K562 (cell line): ENCODE measurements at regions not wholly inside any gene's neighbourhood (a gene's known extent, or its start where the extent isn't known, plus 50 kb on each side); places are given as distances from the start of the nearest gene placed in this dataset.

Source experiments
- ATAC-seq: fragments of 200-7000 bp; cut with Tn5 transposase; 3 replicates; pipeline ENCODE4 v1.9.1; 2020; ENCODE audit warnings: moderate library complexity
- BruUV-seq: library from RNA; stranded (reverse); fragments of 400-500 nt; replicated peaks from 2 replicates; lab custom pipeline; 2021; lab: Mats Ljungman, UMichigan
- CTCF ChIA-PET: fragments of 300-600 bp; formaldehyde crosslinking; extraction: SDS; loops from one replicate; lab custom pipeline; 2021; ENCODE audit warnings: low intra/inter-chr PET ratio; lab: Yijun Ruan, JAX
- POLR2A ChIA-PET: fragments of 300-600, 350-650 bp; sonication (Branson Sonifier 250); formaldehyde crosslinking; extraction: SDS; loops from one replicate; lab custom pipeline; 2021; ENCODE audit warnings: antibody characterized with exemption, inconsistent platforms; lab: Yijun Ruan, JAX
- DNase-seq, 4 experiments: peaks; one replicate each; pipeline versions ENCODE4 v3.0.0 to v3.0.0-alpha.2; 2011 to 2018; ENCODE audit warnings: low spot score in 3 of 4, mixed read lengths in 3 of 4; ENCODE audit errors: extremely low read depth in 1 of 4
- FAIRE-seq: peaks from 2 replicates; lab custom pipeline; 2011; peaks lifted over from hg19 to GRCh38; lab: Jason Lieb, UNC
- H2AFZ ChIP-seq: 2 replicates; pipeline ENCODE4 v1.6.0; 2011; ENCODE audit warnings: low read depth, low read length, control low read depth, inconsistent platforms
- H3K27ac ChIP-seq: fragments of 200-600 bp; 3 replicates; pipeline ENCODE4 v1.8.0; 2011; ENCODE audit warnings: low read depth, mild to moderate bottlenecking, control low read depth, inconsistent platforms, low read length, moderate library complexity, mixed read lengths; ENCODE audit errors: extremely low read depth
- H3K27me3 ChIP-seq, 2 experiments: fragments of 300-600 bp in 1 of 2; 2 replicates in 1 of 2; 3 replicates in 1 of 2; pipeline versions ENCODE4 v1.6.0 to v1.8.0; 2011; ENCODE audit warnings: inconsistent platforms in 2 of 2, low read length in 2 of 2, mild to moderate bottlenecking in 1 of 2, mixed read lengths in 1 of 2, moderate library complexity in 1 of 2; ENCODE audit not compliant: control insufficient read depth in 2 of 2, insufficient read depth in 2 of 2
- H3K36me3 ChIP-seq: fragments of 300-600 bp; 3 replicates; pipeline ENCODE4 v1.8.0; 2011; ENCODE audit warnings: mild to moderate bottlenecking, low read length, inconsistent platforms; ENCODE audit not compliant: control insufficient read depth, insufficient read depth
- H3K4me1 ChIP-seq, 2 experiments: fragments of 200-600 bp in 1 of 2; replicated peaks in 1 of 2; 2 replicates in 1 of 2; 3 replicates in 1 of 2; pipeline versions ENCODE4 v1.5.1 to v1.8.0; 2011; ENCODE audit warnings: inconsistent platforms in 2 of 2, low read length in 2 of 2, mild to moderate bottlenecking in 1 of 2, mixed read lengths in 1 of 2, moderate library complexity in 1 of 2; ENCODE audit not compliant: control insufficient read depth in 2 of 2, insufficient read depth in 2 of 2
- H3K4me2 ChIP-seq: 2 replicates; pipeline ENCODE4 v1.6.1; 2011; ENCODE audit warnings: low read length, control low read depth, inconsistent platforms, mixed read lengths; ENCODE audit not compliant: insufficient read depth
- H3K4me3 ChIP-seq: fragments of 200-600 bp; sonication (generic), shearing (Covaris generic); 2 replicates; pipeline ENCODE4 v1.5.1; 2016; ENCODE audit warnings: control low read depth, inconsistent platforms
- H3K79me2 ChIP-seq: fragments of 200-600 bp; 3 replicates; pipeline ENCODE4 v1.8.0; 2011; ENCODE audit warnings: low read length, inconsistent platforms; ENCODE audit not compliant: control insufficient read depth, insufficient read depth
- H3K9ac ChIP-seq, 2 experiments: 2 replicates each; pipeline versions ENCODE4 v1.6.0 to v1.6.1; 2011; ENCODE audit warnings: low read depth in 2 of 2, low read length in 2 of 2, control low read depth in 1 of 2, inconsistent platforms in 1 of 2, mild to moderate bottlenecking in 1 of 2, mixed read lengths in 1 of 2; ENCODE audit not compliant: insufficient read depth in 1 of 2
- H3K9me1 ChIP-seq: one replicate; pipeline ENCODE4 v1.6.0; 2011; ENCODE audit warnings: inconsistent platforms, mild to moderate bottlenecking, low read length, moderate library complexity; ENCODE audit not compliant: control insufficient read depth, insufficient read depth
- H3K9me3 ChIP-seq: replicated peaks from 2 replicates; pipeline ENCODE4 v1.5.1; 2011; ENCODE audit warnings: low read depth, low read length, inconsistent platforms; ENCODE audit not compliant: control insufficient read depth, insufficient read depth
- H4K20me1 ChIP-seq: replicated peaks from 2 replicates; pipeline ENCODE4 v1.6.1; 2011; ENCODE audit warnings: low read length, inconsistent platforms, mixed read lengths; ENCODE audit not compliant: control insufficient read depth, insufficient read depth
- CBX8 ChIP-seq: fragments of 200-600 bp; sonication (generic); IDR thresholded peaks from 2 replicates; pipeline ENCODE4 v1.6.1; 2012; ENCODE audit warnings: borderline replicate concordance, mixed run types, low read depth, mild to moderate bottlenecking, moderate library complexity, mixed read lengths, low read length, control low read depth, inconsistent platforms; ENCODE audit not compliant: poor library complexity, severe bottlenecking; ENCODE audit errors: extremely low read depth
- CEBPB ChIP-seq: fragments of 450-650 bp; IDR thresholded peaks from 2 replicates; pipeline ENCODE4 v1.6.1; 2016; ENCODE audit warnings: missing genetic modification characterization, missing compliant biosample characterization
- CEBPG ChIP-seq, 3 experiments: fragments of 200-800 bp in 1 of 3; sonication (Bioruptor generic) in 1 of 3; sonication (generic) in 1 of 3; formaldehyde crosslinking in 1 of 3; IDR thresholded peaks in 2 of 3; conservative IDR thresholded peaks in 1 of 3; 2 replicates each; pipeline versions ENCODE4 v1.6.1 to v1.8.0; 2016 to 2022; ENCODE audit warnings: missing compliant biosample characterization in 2 of 3, missing genetic modification characterization in 2 of 3, mild to moderate bottlenecking in 1 of 3, missing genetic modification reagents in 1 of 3
- CREB1 ChIP-seq, 2 experiments: sonication (generic) in 1 of 2; formaldehyde crosslinking in 1 of 2; IDR thresholded peaks; 2 replicates each; pipeline versions ENCODE4 v1.6.1 to v1.8.0; 2012 to 2022; ENCODE audit warnings: inconsistent platforms in 1 of 2, mild to moderate bottlenecking in 1 of 2, missing genetic modification reagents in 1 of 2, moderate library complexity in 1 of 2
- KAT2B ChIP-seq: IDR thresholded peaks from one replicate; pipeline ENCODE4 v1.6.1; 2012; ENCODE audit warnings: low read depth, mild to moderate bottlenecking, control low read depth, inconsistent platforms, low read length, moderate library complexity
- MEIS2 ChIP-seq: fragments of 450-650 bp; IDR thresholded peaks from 2 replicates; pipeline ENCODE4 v1.6.1; 2014; ENCODE audit warnings: mild to moderate bottlenecking; ENCODE audit not compliant: partially characterized antibody
- MTF1 ChIP-seq: fragments of 250-450 bp; sonication (Bioruptor Pico); IDR thresholded peaks from 2 replicates; pipeline ENCODE4 v1.9.0; 2021; ENCODE audit warnings: moderate library complexity, mild to moderate bottlenecking, inconsistent platforms, borderline replicate concordance
- STAG1 ChIP-seq: sonication (generic); formaldehyde crosslinking; IDR thresholded peaks from 2 replicates; pipeline ENCODE4 v1.5.0; 2020; ENCODE audit warnings: missing genetic modification reagents, borderline replicate concordance
- TAF15 ChIP-seq: fragments of 200-400 bp; formaldehyde crosslinking; IDR thresholded peaks from 2 replicates; pipeline ENCODE4 v1.6.1; 2017; ENCODE audit warnings: mild to moderate bottlenecking, low read depth, low read length, moderate library complexity
- ZNF165 ChIP-seq: fragments of 250-450 bp; sonication (Bioruptor Pico); IDR thresholded peaks from 2 replicates; pipeline ENCODE4 v1.4.0; 2020; ENCODE audit warnings: borderline replicate concordance
- ZNF830 ChIP-seq: fragments of 250-450 bp; sonication (Bioruptor Pico); IDR thresholded peaks from 2 replicates; pipeline ENCODE4 v1.5.0; 2021; ENCODE audit warnings: mild to moderate bottlenecking
- WGBS: fragments of 100-300 bp; shearing (Covaris generic); methylation state at CpG from one replicate; pipeline ENCODE4 v1.1.6; 2016; ENCODE audit warnings: low coverage, mixed read lengths; ENCODE audit not compliant: insufficient coverage; ENCODE audit errors: missing lambda C conversion rate; 5-methylcytosine and 5-hydroxymethylcytosine counted together
- in situ Hi-C: fragments of 300-500 bp; cut with MboI; formaldehyde crosslinking; loops from 4 replicates; pipeline ENCODE4 v1.15.0; 2018; ENCODE audit warnings: inconsistent platforms, mixed read lengths
- intact Hi-C: fragments of 100-400 bp; cut with micrococcal nuclease; formaldehyde crosslinking; loops from 2 replicates; pipeline ENCODE4 v1.14.2; 2022
- TF ChIP-seq, protein P1 (sequence below): fragments of 250-450 bp; sonication (Bioruptor Pico); IDR thresholded peaks from 2 replicates; pipeline ENCODE4 v1.4.0; 2020; ENCODE audit warnings: mild to moderate bottlenecking, moderate library complexity, borderline replicate concordance

DNA sequence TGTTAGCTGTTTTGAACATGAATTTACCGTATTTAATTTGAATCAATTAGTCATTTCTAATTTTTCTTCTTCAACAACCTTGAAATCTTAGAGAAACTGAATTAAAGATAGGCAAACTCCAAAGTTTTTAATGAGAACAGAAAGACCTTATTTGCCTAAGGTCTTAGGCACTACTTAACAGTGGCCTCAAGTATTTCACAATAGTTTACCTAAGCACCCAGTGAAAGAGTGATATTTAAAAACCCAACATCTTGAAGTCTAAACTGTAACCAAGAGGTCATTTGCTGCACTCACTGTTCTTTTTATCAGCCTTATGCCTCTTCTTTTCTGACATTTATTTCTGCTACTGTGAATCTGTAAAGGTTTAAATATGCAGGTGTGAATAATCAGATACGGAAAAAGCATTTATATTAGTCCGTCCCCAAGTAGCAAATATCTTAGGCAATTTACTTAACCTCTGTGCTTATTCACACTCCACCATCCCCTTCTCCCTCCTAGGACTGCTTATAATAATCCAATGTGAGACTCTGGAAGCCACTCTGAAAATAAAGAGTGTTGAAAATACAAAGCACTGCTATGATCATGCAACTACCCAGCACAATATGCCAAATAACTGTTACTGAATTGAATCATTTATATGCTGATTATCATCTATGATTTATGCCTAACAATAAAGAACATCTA, 105.7 kb downstream of the ELAPOR2 start:
- POLR2A ChIA-PET: no interaction called here
- FAIRE-seq: no peak
- 75% methylated on average over 3 of the region's 3 CpGs for WGBS

DNA sequence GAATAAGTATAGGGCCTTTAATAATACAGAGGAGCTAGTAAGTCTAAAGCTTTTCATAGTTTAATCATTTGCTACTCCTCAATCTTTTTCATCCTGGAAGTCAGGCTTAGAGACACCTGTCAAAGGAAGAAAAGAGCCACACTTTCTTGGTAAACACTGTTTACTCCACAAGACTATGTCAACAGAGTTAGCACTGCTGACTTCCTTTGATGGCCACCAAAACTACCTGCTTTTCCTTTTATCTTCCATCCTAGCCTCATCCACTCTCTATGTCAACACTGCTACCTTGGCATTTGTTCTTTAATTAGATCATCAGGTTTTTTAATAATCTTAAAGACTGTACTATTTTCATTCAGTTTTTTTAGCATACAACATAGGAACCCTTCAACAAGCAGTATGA, 106.2 kb downstream of the ELAPOR2 start:
- DNase-seq (no peak), ATAC-seq (no peak), FAIRE-seq (no peak)
- H3K27me3 ChIP-seq: no peaks in the 10 kb centered on the region
- peaks cover 12 to 15% of the 10 kb centered on the region in 2 experiments; a peak in 4 of 5 replicates for H3K4me1 ChIP-seq
- peaks cover 5% of the 10 kb centered on the region; the same call in 1 of the 3 replicates for H3K79me2 ChIP-seq
- no peak overlapping the region for H3K4me3 ChIP-seq
- in situ Hi-C loops (no loop called here), intact Hi-C loops (no loop called here)
- H2AFZ ChIP-seq: no peak overlapping the region
- no peak overlapping the region for H3K4me2 ChIP-seq
- no TSS peak for BruUV-seq
- H3K9ac ChIP-seq: no peak overlapping the region
- H3K36me3 ChIP-seq: no peaks in the 10 kb centered on the region
- CTCF ChIA-PET: interaction anchor here (0.6 kb wide), 1 partner anchor 1059 kb away, joined by 3 read pairs; no protein-coding TSS in a partner anchor
- H3K9me3 ChIP-seq: no peaks in the 10 kb centered on the region
- no peak overlapping the region for H3K27ac ChIP-seq
- H3K9me1 ChIP-seq: no peaks in the 10 kb centered on the region
- H4K20me1 ChIP-seq: no peaks in the 10 kb centered on the region; the same call in 1 of the 2 replicates
- POLR2A ChIA-PET: no interaction called here
- TF ChIP-seq MTF1 (CRISPR knock-in tag): no peak
- no peak for TF ChIP-seq TAF15
- TF ChIP-seq ZNF830: no peak
- TF ChIP-seq STAG1 (CRISPR knock-in tag): no peak
- TF ChIP-seq, protein P1, sequence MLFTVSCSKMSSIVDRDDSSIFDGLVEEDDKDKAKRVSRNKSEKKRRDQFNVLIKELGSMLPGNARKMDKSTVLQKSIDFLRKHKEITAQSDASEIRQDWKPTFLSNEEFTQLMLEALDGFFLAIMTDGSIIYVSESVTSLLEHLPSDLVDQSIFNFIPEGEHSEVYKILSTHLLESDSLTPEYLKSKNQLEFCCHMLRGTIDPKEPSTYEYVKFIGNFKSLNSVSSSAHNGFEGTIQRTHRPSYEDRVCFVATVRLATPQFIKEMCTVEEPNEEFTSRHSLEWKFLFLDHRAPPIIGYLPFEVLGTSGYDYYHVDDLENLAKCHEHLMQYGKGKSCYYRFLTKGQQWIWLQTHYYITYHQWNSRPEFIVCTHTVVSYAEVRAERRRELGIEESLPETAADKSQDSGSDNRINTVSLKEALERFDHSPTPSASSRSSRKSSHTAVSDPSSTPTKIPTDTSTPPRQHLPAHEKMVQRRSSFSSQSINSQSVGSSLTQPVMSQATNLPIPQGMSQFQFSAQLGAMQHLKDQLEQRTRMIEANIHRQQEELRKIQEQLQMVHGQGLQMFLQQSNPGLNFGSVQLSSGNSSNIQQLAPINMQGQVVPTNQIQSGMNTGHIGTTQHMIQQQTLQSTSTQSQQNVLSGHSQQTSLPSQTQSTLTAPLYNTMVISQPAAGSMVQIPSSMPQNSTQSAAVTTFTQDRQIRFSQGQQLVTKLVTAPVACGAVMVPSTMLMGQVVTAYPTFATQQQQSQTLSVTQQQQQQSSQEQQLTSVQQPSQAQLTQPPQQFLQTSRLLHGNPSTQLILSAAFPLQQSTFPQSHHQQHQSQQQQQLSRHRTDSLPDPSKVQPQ (CRISPR knock-in tag): no peak
- TF ChIP-seq ZNF165 (CRISPR knock-in tag): no peak
- TF ChIP-seq CBX8: no peak
- TF ChIP-seq MEIS2: no peak

More for the DNA sequence above, 105.7 kb downstream of the ELAPOR2 start:
- no peaks in the 10 kb centered on the region for H3K9me1 ChIP-seq
- no peak overlapping the region for H2AFZ ChIP-seq
- CTCF ChIA-PET: no interaction called here
- intact Hi-C loops (no loop called here), in situ Hi-C loops (no loop called here)
- ATAC-seq (no peak), DNase-seq (no peak)
- no peaks in the 10 kb centered on the region; the same call in 1 of the 2 replicates for H4K20me1 ChIP-seq
- H3K4me1 ChIP-seq: peaks cover 12 to 15% of the 10 kb centered on the region in 2 experiments; a peak in 4 of 5 replicates
- no peak overlapping the region for H3K4me2 ChIP-seq
- no peak overlapping the region for H3K4me3 ChIP-seq
- H3K79me2 ChIP-seq: peaks cover 5% of the 10 kb centered on the region; the same call in 1 of the 3 replicates
- H3K36me3 ChIP-seq: no peaks in the 10 kb centered on the region
- H3K9me3 ChIP-seq: no peaks in the 10 kb centered on the region
- H3K27me3 ChIP-seq: no peaks in the 10 kb centered on the region
- no peak overlapping the region for H3K9ac ChIP-seq
- BruUV-seq: no TSS peak
- no peak overlapping the region for H3K27ac ChIP-seq
- TF ChIP-seq CREB1 (IDR thresholded peaks at IDR 0.05) (no peak), CREB1 (CRISPR knock-in tag; IDR thresholded peaks at IDR 0.05) (no peak), CEBPB (tag) (peak; percentile 89), KAT2B (no peak), CEBPG (CRISPR knock-in tag; IDR thresholded peaks at IDR 0.05) (no peak), CEBPG (tag; conservative IDR thresholded peaks at IDR 0.05 in 1 of 2, IDR thresholded peaks at IDR 0.05 in 1 of 2) (peak; percentile 66 to 80)
